HG03460 (cell line): ENCODE measurements at regions not wholly inside any gene's neighbourhood (a gene's known extent, or its start where the extent isn't known, plus 50 kb on each side); places are given as distances from the start of the nearest gene placed in this dataset.
A peak's percentile ranks its signal among the peaks of the same experiment; 100 is the strongest.
"Not testable (repeated sequence)": the region's sequence is repeated elsewhere in the genome, so short reads cannot be mapped to it uniquely, and the experiment has no call there.

Source experiments
- ATAC-seq: cut with Tn5 transposase; IDR thresholded peaks from one replicate; pipeline ENCODE4 v1.9.1; 2021; ENCODE audit not compliant: unreplicated experiment

GRCh38 chr3:140752499-140752898, 74.6 kb downstream of the TRIM42 start:
- no peak for ATAC-seq

GRCh38 chr3:140753865-140754754, 76.2 kb downstream of the TRIM42 start:
- ATAC-seq = peak; percentile 64

- ATAC-seq = no peak
Measured at GRCh38 chr3:140754936-140755335, 77.1 kb downstream of the TRIM42 start.

- ATAC-seq = peak; percentile 62
Measured at GRCh38 chr3:140756240-140757016, 78.6 kb downstream of the TRIM42 start.

- ATAC-seq = no peak
Measured at GRCh38 chr3:140758791-140759444, 81.1 kb downstream of the TRIM42 start.

- no peak for ATAC-seq
Measured at GRCh38 chr3:140760324-140761075, 82.6 kb downstream of the TRIM42 start.

- no peak for ATAC-seq
Measured at GRCh38 chr3:140761076-140761639, 83.3 kb downstream of the TRIM42 start.

- ATAC-seq = no peak
Measured at GRCh38 chr3:140762746-140763145, 84.9 kb downstream of the TRIM42 start.

- no peak for ATAC-seq
Measured at GRCh38 chr3:140763532-140763931, 85.7 kb downstream of the TRIM42 start.

- no peak for ATAC-seq
Measured at GRCh38 chr3:140765246-140765645, 87.4 kb downstream of the TRIM42 start.

GRCh38 chr3:140766465-140766864, 88.6 kb downstream of the TRIM42 start:
- no peak for ATAC-seq

GRCh38 chr3:140767566-140767965, 89.7 kb downstream of the TRIM42 start:
- no peak for ATAC-seq

GRCh38 chr3:140768941-140769340, 91.1 kb downstream of the TRIM42 start:
- ATAC-seq = no peak

- ATAC-seq = no peak
Measured at GRCh38 chr3:140769951-140770350, 92.1 kb downstream of the TRIM42 start.

GRCh38 chr3:140770977-140771667, 93.3 kb downstream of the TRIM42 start:
- no peak for ATAC-seq

- no peak for ATAC-seq
Measured at GRCh38 chr3:140777631-140778233, 99.9 kb downstream of the TRIM42 start.

- ATAC-seq = no peak
Measured at GRCh38 chr3:140791368-140791767, 113.5 kb downstream of the TRIM42 start.

GRCh38 chr3:140794507-140794906, 116.6 kb downstream of the TRIM42 start:
- no peak for ATAC-seq

- not testable (repeated sequence) for ATAC-seq
Measured at GRCh38 chr3:140802898-140803297, 125.0 kb downstream of the TRIM42 start.
